NCI-H2107 treated with DMSO at 0.1 percent for 48 hours (cell line): ENCODE measurements at regions not wholly inside any gene's neighbourhood (a gene's known extent, or its start where the extent isn't known, plus 50 kb on each side); places are given as distances from the start of the nearest gene placed in this dataset.

Source experiments
- DNase-seq: peaks from one replicate; lab custom pipeline; 2025; ENCODE audit not compliant: unreplicated experiment; lab: John Stamatoyannopoulos, UW

DNA sequence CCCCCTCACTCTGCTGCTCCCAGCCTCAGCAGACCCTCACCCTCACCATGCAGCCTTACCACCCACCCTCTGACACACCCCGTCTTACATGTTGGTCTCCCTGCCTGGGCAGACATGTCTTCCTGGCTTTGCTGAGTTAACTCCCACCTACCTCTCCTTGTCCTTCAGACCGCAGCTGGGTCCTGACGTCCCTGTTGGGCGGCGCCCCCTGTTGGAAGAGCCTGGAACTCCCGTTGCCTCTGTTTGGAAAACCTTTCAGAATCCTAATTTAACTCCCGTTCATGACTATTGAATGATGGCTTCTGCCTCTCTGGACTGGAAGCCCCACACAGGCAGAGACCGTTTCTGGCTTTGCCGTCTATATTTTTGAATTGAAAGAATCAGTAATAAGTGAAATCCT, 245.1 kb downstream of the MYLK4 start:
- DNase-seq, result no peak

DNA sequence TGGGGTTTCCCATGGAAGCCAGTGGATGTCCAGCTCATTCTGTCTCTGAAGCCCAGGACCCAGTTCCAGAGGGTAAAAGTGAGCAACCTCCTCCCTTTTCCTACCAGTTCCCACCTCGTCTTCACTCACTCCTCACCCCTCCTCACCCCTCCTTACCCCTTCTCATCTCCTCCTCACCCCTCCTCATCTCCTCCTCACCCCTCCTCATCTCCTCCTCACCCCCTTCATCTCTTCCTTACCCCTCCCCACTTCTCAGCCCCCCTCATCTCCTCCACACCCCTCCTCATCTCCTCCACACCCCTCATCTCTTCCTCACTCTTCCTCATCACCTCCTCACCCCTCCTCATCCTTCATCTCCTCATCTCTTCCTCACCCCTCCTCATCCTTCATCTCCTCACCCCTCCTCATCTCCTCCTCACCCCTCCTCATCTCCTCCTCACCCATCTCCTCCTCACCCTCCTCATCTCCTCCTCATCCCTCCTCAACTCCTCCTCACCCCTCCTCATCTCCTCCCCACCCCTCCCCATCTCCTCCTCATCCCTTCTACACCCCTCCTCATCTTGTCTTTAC, 246.1 kb downstream of the MYLK4 start:
- DNase-seq, result no peak

DNA sequence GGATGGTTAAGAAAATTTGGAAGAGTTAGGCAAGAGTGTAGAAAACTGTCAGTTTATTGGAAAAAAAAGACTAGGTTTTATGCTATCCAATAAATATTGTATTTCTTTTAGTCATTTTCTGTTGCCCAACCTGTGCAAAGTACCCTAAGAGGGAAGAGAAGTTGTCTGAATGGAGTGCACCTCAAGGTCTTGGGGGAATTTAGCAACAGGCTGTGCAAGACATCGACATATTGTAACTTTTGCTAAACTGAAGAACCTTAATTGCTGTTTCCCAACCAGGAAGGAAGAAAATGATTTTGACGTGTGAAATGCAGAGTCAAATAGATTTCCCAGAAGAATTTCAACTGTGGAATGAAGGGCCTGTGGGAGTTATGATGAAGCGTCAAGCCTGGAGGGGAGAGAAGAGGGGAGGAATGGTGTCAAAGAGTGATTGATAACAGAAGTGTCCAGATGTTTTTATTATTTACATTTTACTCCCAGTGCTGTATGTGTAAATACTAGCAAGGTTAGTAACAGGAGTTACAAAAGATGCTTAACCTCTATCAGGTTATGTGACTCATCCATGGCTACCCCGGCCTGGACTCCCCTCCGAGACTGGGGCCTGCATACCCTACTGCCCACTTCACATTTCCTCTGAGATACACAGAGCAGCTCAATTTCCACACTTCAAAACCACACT, 246.8 kb downstream of the MYLK4 start:
- DNase-seq, result no peak

GRCh38 chr6:2502998-2503674, 247.6 kb downstream of the MYLK4 start:
- DNase-seq, result no peak

GRCh38 chr6:2502096-2502997, 248.4 kb downstream of the MYLK4 start:
- no peak for DNase-seq

DNA sequence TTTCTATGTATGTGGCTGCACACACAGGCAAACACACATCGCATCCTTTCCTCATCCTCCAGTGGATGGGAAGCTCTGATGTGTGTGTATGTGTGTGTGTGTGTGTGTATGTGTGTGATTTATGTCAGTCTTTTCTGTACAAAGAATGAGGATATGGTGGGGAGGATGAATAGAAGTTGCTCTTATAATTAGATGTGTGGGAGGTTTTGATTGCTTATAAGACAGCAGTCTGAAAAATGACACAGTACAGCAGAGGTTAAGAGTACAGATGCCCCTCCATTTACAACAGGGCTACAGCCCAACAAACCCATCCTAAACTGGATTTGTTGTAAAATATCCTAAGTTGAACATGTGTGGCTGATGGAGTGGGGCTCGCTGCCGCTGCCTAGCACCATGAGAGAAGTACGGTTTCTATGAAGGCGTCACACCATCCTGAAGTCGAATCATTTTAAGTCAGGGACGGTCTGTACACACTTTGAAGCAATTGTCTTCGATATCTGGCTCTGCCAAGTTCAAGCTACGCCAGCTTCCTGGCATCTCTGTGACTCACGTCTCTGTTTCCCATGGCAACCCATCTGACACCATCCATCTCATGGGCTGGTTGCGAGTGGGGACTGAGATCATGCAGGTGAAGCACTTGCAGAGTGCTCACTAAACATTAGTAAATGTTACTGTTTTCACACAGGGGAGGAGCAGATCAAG, 252.6 kb downstream of the MYLK4 start:
- DNase-seq, result no peak

GRCh38 chr6:2496291-2496690, 250.9 kb upstream of the GMDS start:
- no peak for DNase-seq

- no peak for DNase-seq
These were observed 247.5 kb upstream of the GMDS start for GRCh38 chr6:2492686-2493523.

- no peak for DNase-seq
These were observed 245.7 kb upstream of the GMDS start for GRCh38 chr6:2491137-2491536.

GRCh38 chr6:2488578-2488977, 243.2 kb upstream of the GMDS start:
- no peak for DNase-seq

DNA sequence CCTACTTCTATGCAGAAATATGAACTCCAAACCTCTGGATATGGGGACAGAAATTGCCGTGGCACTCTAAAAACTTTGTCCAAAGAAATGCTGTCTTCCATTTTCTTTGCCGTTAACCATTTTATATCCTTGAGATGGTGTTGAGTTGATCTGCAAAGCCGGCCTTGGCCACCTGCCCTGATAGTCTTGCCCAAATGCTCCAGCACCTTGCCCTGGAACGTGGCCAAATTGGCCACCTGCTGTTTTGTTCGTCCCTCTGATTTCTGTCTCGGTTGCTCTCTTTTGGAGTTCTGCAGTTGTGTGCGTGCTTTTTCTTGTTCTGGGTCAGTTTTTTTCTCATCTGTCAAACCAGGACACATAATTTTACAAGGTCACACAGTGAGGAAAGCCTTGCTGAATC, 239.7 kb upstream of the GMDS start:
- peak; percentile 12 for DNase-seq

- no peak for DNase-seq
These were observed 237.4 kb upstream of the GMDS start for GRCh38 chr6:2482773-2483172.

DNA sequence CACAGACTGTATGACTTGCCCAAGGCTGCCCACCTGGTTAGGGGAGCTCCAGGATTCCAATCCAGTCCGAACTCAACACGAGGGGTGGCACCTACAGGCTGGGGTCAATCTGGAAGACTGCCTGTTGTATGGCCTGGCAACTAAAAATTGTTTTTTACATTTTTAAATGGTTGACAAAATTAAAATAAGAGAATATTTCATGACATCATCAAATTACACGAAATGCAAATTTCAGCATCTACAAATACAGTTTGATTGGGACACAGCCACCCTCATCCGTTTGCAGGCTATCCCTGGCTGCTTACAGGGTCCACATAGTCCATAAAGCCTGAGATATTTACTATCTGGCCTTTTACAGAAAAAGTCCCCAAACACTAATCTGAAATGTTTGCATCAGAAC, 235.9 kb upstream of the GMDS start:
- DNase-seq, result no peak

- DNase-seq, result no peak
These were observed 235.0 kb upstream of the GMDS start for GRCh38 chr6:2480267-2480966.

GRCh38 chr6:2478200-2478599, 232.8 kb upstream of the GMDS start:
- DNase-seq, result no peak

DNA sequence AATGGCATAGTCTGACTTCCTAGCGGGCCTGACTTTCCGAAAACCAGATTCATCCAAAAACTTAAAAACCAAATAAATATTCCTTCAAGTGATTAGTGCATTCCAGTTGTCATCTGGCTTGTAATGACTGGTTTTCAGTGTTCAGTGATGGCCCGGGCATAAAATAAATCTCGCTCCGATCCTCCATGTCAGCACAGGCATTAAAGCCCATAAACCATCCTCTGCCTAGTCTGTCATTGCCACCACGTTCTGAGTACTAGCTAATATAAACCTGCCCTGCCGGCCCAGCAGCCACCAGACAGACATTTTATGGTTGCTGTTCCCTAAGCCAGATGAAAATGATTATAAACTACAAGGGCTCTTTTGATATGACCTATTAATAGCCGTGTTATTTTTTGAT, 232.3 kb upstream of the GMDS start:
- DNase-seq, result no peak

DNA sequence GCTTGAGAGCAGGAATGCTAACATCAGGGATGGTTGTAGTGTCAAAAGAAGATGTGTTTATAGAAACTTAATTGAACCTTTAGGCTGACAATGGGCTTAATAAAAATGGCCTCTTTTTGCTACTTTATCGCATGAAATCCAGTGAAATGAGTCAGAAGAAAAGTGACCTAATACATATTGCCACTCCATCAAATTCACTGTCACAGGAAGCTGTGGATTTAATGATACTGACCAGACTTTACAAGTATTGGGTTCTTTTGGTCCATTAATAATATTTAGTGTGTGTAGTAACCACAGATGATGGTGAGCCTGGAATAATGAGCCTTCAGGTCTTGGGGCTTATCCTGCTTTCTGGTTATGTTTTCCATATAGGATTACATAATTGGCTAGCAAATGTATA, 231.8 kb upstream of the GMDS start:
- no peak for DNase-seq

DNA sequence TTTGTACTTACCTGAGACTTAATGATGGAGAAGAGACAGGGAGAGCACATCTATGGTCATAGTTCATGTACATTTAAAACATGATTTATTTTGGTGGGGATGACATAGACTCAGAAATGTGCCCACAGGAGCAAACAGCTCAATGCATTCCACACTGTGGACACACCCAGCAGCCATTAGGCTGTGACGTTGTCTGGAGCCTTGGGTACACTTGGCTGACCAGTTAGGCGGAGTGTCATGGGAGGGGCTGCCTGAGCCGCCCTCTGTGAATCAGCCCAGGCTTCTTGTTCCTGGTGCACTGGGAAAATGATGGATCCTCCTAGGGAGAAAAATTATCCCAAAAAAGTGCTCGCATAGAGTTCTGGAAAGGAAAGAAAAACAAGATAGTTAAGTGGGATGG, 231.0 kb upstream of the GMDS start:
- DNase-seq, result no peak

GRCh38 chr6:2471472-2471871, 226.1 kb upstream of the GMDS start:
- DNase-seq, result peak; percentile 36

- no peak for DNase-seq
These were observed 224.0 kb upstream of the GMDS start for GRCh38 chr6:2469428-2469827.
